Ecto neural progenitor cell (in vitro differentiated cells): ENCODE measurements at regions not wholly inside any gene's neighbourhood (a gene's known extent, or its start where the extent isn't known, plus 50 kb on each side); places are given as distances from the start of the nearest gene placed in this dataset.

Experiments used
- DNase-seq: peaks from one replicate; pipeline ENCODE4 v3.0.0-alpha.2; 2018; ENCODE audit warnings: low spot score

DNA sequence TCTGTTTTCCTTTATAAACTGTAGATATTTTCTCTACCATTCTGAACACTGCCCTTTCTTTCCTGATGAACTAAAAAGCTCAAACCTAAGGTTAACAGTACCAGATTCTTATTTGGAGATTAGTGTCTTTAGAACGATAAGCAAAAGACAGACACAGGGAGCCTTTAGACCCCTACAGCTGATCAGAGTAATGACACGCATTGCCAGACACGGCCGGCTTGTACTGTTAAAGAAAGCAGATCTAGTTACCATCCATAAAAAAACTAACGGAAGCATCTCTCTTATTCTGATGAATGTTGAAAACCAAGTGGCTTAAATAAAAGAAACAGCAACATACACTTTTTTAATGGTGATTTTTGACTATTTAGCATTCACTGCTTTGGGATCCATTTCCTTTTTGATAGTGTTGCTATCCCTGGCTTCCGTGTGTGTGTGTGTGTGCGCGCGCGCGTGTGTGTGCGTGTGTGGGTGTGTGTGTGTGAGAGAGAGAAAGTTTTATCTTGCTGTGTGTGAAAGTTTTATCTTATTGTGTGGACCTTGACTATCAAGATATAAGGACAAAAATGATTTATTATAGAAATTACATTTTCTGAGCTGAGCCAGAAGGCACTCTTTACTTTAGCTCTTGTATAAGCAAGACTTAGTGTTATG lies 95.6 kb upstream of the SLC35B3 start:
- DNase-seq = no peak

DNA sequence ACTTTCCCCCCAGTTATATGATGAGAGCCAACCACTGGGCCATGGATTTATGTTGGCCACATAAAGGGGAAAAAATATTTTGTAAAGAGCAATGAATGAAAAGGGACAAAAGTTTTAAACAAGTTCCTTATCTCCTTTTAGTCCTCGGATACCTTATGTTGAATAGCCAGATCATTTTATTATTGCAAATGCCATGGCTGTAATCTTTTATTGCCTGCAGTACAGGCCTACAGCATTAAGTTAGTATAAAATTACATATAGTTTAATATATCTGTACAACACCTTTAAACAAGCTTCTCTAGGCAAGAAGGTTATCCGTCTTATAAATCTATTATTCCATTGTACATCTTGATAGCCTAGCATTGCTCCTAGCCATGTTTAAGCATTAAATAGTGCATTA lies 93.9 kb upstream of the SLC35B3 start:
- DNase-seq = no peak

DNA sequence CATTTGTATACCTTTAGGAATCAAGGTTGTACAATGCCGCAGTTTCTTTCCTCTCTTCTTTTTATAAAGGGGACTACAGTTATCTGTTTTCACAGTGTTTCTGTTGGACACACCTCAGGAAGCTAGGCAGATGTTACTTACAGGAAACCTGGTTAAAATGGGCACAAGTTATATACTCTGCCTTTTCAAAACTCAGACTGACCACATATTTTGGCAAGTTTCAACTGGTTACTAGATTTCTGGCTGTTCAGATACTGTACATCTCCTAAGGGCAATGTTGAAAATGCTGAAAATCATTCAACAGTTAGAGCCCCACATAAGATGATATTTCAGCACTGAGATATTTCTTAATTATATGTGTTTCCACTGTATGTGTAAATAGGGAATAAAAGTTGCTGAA lies 92.5 kb upstream of the SLC35B3 start:
- no peak for DNase-seq

DNA sequence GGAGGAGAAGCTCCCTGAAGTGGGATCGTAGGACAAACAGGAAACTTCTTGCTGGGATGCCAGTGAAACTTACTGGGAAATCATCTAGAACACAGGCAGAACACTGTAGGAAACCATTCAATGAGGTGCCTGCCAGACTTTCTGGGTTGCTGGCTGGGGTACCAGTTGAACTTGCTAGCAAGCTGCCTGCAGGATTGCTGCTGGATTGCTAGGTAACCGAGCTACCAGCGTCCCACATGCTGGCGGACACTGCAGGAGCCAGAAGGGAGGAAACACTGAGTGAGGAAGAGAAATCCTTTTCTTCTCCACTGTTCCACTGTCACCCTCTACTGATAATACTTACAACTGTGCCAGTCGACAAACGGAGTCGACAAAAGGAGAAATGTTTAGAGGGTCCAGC lies 91.3 kb upstream of the SLC35B3 start:
- DNase-seq = no peak

DNA sequence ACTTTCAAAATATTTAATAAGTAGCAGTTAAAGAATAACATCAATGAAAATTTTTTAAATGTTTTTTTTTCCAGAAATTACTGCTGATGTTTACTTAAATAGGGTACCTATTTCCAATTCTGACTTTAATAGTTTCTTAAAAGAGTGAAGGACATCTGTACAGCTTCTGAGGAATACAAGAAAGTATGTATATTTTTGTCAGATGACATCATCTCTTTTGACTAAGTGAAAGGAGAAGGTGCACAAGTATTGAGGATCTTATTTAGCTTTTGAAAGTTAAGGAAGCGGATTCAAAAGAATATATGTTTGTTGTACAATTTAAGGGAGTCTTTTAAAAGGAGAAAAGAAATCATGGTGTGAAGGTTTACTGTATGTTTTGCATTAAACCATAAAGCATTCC lies 90.0 kb upstream of the SLC35B3 start:
- no peak for DNase-seq

DNA sequence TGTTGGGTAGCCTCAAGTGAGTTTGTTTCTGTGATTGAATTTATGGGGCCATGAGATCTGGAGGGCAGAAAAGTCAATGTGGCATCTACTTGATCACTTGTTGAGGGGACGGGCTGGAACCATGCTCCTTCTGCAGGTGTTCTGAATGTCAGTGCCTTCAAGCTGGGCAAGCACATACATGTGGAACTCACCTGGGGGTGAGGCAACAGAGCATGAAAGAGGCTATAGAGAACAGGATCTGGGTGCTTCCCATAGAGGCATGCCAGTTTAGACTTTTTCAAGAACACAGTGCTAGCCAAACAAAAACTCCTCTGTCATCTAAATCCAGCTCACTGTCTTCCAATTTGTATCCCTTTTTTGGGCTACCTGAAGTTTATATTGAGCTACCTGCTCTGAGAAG lies 77.8 kb upstream of the SLC35B3 start:
- DNase-seq = no peak

DNA sequence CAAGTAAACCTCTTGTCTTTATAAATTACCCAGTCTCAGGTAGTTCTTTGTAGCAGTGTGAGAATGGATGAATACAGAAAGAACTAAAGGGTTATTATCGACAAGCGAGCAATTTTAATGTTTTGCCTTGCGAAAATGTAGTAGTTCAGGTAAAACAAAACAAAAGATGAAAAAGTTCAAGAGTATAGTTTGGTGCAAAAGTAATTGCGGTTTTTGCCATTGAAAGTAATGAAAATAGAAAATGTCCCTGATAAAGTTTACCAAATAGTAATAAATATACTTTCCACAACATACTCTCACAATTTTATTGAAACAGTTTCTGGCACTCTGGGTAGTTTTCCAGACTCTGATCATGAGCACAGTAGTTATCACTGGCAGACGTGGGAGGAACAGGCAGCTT lies 71.9 kb upstream of the SLC35B3 start:
- DNase-seq = no peak

DNA sequence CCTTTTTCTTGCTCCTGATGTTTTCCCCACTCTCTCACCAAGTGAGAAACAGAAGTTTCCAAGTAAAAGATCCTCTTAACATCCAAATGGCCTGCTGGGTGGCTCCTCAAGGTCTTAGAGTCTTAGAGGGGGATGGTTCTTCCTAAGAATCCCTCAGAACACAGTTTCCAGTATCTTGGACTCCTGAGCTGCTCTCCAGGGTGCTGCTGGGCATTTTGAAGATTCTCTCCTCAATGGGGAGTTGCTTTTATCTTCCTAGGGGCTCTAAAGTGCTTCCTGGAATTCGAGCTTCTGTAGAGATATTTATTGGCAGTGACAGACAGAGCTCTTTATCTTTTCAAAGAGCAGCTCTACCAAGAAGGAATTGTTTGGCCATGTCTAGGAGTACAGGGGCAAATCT lies 70.8 kb upstream of the SLC35B3 start:
- DNase-seq = no peak

DNA sequence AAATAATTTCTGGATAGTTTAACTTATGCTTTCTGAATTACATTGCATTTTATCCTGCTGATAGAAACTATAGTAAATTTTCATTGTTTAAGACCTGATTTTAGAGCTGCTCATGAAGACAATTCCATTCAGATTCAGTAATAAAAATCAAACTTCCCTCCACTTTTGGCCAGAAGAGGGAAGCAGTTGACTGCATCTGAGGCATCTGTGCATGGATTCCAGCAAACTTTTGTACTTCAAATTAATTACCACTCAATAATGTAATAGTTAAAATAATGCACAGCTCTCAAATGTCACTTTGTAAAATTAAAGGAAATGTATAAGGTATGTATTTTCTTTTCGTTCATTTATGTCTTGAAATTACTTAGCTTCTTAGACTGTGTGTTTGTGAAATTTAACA lies 64.2 kb upstream of the SLC35B3 start:
- DNase-seq = no peak

DNA sequence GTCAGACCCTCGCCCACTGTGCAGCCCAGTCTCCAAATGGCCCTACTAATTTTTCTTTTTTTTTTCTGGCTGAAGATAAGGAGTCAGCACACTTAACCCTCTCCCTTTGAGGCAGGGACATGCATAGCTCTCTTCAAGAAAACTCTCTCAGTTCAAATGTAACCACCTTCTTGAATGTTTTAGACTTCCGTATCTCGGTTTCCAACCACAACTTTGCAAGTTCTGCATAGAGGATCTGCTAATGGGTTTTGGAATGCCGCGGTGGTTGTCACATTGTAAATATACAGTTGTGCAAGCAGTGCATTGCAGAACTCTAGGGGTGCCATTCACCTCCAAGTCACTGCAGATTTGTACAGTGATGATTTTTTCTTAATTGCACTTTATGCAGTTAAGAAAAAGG lies 59.4 kb upstream of the SLC35B3 start:
- no peak for DNase-seq

DNA sequence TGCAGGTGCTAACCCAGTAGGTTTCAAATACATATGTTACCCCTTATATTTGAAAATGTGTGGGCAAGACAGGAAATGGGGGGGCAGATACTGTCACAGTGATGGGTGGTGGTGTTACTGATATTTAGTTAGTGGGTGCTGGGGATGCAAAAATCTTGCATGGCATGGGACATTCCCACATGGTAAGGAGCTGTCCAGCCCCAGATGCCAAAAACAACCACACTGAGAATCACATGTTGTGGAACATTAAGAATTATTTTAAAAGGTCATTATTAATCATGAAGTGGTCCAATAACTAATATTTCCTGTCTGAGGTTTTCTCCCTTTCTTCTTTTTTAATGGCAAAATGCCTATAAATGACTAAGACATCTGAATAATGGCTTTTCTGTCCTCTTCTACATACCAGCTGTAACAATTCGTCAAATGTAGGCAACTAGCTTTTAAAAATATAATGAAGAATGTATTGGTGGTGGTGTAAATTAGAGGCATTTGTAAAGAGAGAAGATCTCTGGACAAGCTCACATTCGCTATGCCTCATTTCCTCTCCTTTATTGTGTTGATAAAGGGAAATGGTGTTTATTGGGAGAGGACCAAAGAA lies 57.3 kb upstream of the SLC35B3 start:
- no peak for DNase-seq
